Stomach (tissue), 8 donors: ENCODE measurements at regions not wholly inside any gene's neighbourhood (a gene's known extent, or its start where the extent isn't known, plus 50 kb on each side); places are given as distances from the start of the nearest gene placed in this dataset.

Experiments used
- DNase-seq, 2 donors: peaks; one replicate each; pipeline versions ENCODE4 v3.0.0 to v3.0.0-alpha.2; 2013 to 2019
- H3K27ac ChIP-seq, 5 donors: fragments of 200-600 bp in 4 of 5; sonication (generic) in 4 of 5; one replicate each; pipeline ENCODE4 v1.5.1; 2013 to 2019; ENCODE audit warnings: mild to moderate bottlenecking in 1 of 5, moderate library complexity in 1 of 5
- H3K27me3 ChIP-seq, 3 donors: fragments of 200-600 bp; sonication (generic); one replicate each; pipeline ENCODE4 v1.5.1; 2017 to 2019; ENCODE audit warnings: mixed run types in 1 of 3
- H3K36me3 ChIP-seq, 4 donors: fragments of 200-600 bp; sonication (generic); 1 replicate in 3 of 4; 2 replicates in 1 of 4; pipeline ENCODE4 v1.5.1; 2016 to 2019
- H3K4me1 ChIP-seq, 4 donors: fragments of 200-600 bp; sonication (generic); one replicate each; pipeline ENCODE4 v1.5.1; 2016 to 2019
- H3K4me3 ChIP-seq, 4 donors: fragments of 200-600 bp; sonication (generic) in 3 of 4; one replicate each; pipeline ENCODE4 v1.5.1; 2016 to 2019; ENCODE audit warnings: mild to moderate bottlenecking in 1 of 4
- H3K9me3 ChIP-seq, 4 donors: fragments of 200-600 bp; sonication (generic); one replicate each; pipeline ENCODE4 v1.5.1; 2016 to 2019
- EP300 ChIP-seq: sonication (generic); formaldehyde crosslinking; IDR thresholded peaks from one replicate; pipeline ENCODE4 v1.6.1; 2017; ENCODE audit warnings: antibody characterized with exemption
- POLR2A ChIP-seq, 4 donors: fragments of 450-650 bp; IDR thresholded peaks; one replicate each; pipeline ENCODE4 v1.6.1; 2016; ENCODE audit warnings: antibody characterized with exemption in 4 of 4, control low read depth in 2 of 4, mild to moderate bottlenecking in 1 of 4, moderate library complexity in 1 of 4
- POLR2AphosphoS5 ChIP-seq, 3 donors: sonication (generic); formaldehyde crosslinking; IDR thresholded peaks; one replicate each; pipeline ENCODE4 v1.6.1; 2016; ENCODE audit warnings: antibody characterized with exemption in 3 of 3
- WGBS, 5 donors: extraction: QIAGEN DNeasy Blood & Tissue Kit in 3 of 5; methylation state at CpG; one replicate each; pipeline versions ENCODE4 v1.1.5 to v1.1.7; 2013 to 2018; 5-methylcytosine and 5-hydroxymethylcytosine counted together
- intact Hi-C: fragments of 100-400 bp; cut with DNase I; formaldehyde crosslinking; loops from one replicate; pipeline ENCODE4 v1.15.1; 2023; ENCODE audit warnings: low total_unique reads
- TF ChIP-seq, protein P1 (sequence below), 7 experiments: fragments of 450-650 bp in 4 of 7; fragments of 200-600 bp in 3 of 7; sonication (generic) in 3 of 7; IDR thresholded peaks; one replicate each; pipeline ENCODE4 v1.5.1; 2016 to 2019; ENCODE audit warnings: antibody characterized with exemption in 7 of 7, control low read depth in 2 of 7, mild to moderate bottlenecking in 1 of 7
- donor health status: healthy with polysubstance abuse.
- donor health status: Bipolar disorder and iron deficiency.
- donor health status: healthy.

DNA sequence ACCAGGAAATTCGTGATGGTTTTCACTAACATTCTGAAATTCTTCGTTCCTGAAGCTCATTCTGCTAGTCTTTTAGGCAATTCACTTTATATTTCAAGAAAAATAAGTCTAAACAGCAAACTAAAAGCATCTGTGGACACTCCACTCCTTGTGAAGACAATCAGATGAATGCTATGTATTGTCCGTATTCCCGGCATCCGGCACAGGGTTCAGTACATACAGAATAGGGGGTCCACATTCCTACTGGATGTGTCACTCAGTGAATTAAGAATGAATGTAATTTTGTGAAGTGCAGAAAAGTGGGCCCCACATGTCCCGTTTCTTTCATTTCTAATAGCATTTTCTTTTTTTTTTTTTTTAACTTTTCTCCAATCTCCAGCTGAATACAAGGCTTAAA is 241.3 kb downstream of the GRIN2B start:
- Histone ChIP-seq H3K4me1 (peaks cover 0 to 4% (median 0%) of the 10 kb centered on the region in 4 donors), H3K27ac (no peak overlapping the region), H3K4me3 (no peak overlapping the region), H3K27me3 (no peaks in the 10 kb centered on the region), H3K36me3 (no peaks in the 10 kb centered on the region), H3K9me3 (no peaks in the 10 kb centered on the region)
- intact Hi-C loops: no loop called here
- 68 to 77% (median 71%) methylated on average over 6 of the region's 6 CpGs for WGBS, 5 donors
- TF ChIP-seq, protein P1, sequence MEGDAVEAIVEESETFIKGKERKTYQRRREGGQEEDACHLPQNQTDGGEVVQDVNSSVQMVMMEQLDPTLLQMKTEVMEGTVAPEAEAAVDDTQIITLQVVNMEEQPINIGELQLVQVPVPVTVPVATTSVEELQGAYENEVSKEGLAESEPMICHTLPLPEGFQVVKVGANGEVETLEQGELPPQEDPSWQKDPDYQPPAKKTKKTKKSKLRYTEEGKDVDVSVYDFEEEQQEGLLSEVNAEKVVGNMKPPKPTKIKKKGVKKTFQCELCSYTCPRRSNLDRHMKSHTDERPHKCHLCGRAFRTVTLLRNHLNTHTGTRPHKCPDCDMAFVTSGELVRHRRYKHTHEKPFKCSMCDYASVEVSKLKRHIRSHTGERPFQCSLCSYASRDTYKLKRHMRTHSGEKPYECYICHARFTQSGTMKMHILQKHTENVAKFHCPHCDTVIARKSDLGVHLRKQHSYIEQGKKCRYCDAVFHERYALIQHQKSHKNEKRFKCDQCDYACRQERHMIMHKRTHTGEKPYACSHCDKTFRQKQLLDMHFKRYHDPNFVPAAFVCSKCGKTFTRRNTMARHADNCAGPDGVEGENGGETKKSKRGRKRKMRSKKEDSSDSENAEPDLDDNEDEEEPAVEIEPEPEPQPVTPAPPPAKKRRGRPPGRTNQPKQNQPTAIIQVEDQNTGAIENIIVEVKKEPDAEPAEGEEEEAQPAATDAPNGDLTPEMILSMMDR (IDR thresholded peaks at IDR 0.05): no peak
- TF ChIP-seq EP300 (no peak), POLR2A (IDR thresholded peaks at IDR 0.05) (no peak), POLR2AphosphoS5 (IDR thresholded peaks at IDR 0.05) (no peak)
- no peak for DNase-seq

DNA sequence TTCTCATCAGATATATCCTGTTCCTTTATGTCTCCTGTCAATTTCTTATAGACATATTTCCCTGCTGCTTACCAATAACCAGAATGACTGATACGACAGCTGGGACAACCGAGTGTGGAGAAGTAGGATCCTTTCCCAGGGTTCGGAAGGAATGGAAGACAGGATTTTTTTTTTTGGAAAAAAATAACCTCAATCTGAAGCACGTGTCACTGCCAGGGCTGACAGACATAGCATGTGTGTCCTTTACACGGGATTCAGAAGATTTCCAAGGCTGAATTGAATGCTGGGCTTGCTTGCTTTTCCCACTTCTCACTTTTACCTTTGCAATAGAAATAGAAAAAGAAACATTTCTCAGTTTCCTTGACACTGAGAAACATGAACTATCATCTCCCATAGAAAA is 245.7 kb downstream of the GRIN2B start:
- intact Hi-C loops: loop anchor here (10.0 kb wide), 1 partner anchor 429 kb away; no protein-coding TSS in a partner anchor
- no peak for DNase-seq
- TF ChIP-seq POLR2A (IDR thresholded peaks at IDR 0.05) (no peak), EP300 (no peak), POLR2AphosphoS5 (IDR thresholded peaks at IDR 0.05) (no peak)
- TF ChIP-seq, protein P1 (IDR thresholded peaks at IDR 0.05): no peak
- H3K4me3 ChIP-seq: no peak overlapping the region
- WGBS, 5 donors: 86 to 93% (median 91%) methylated on average over 5 of the region's 5 CpGs
- peaks cover 0 to 4% (median 0%) of the 10 kb centered on the region in 4 donors for H3K4me1 ChIP-seq
- H3K27ac ChIP-seq: no peak overlapping the region
- no peaks in the 10 kb centered on the region for H3K36me3 ChIP-seq
- H3K27me3 ChIP-seq: no peaks in the 10 kb centered on the region
- no peaks in the 10 kb centered on the region for H3K9me3 ChIP-seq

DNA sequence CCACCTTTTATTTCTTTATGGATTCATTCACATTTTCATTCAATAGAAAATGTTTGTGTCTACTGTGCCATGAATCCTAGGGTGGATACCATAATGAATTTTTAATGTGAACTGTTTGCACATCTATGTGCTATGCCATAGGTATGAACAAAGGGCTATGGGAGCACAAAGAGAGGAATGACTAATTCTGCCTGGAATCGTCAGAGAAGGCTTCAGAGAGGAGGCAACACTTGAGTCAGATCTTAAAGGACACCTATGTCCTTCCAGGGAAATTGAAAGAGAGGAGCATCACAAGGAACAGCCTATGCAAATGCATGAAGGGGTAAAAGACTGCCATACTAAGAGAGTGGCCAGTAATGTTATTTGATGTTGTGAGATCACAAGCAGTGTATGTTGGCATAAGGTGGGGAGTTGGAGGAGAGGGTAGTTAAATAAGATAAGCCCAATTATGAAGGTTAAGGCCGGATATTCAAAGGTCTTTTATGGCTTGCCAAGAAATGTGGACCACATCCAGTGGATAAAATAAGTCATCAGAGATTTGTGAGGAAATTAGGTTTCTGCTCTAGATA is 246.7 kb downstream of the GRIN2B start:
- no peak overlapping the region for H3K4me3 ChIP-seq
- TF ChIP-seq POLR2A (IDR thresholded peaks at IDR 0.05): no peak
- no peak for TF ChIP-seq POLR2AphosphoS5 (IDR thresholded peaks at IDR 0.05)
- TF ChIP-seq, protein P1 (IDR thresholded peaks at IDR 0.05): no peak
- no peak for TF ChIP-seq EP300
- 20 to 40% (median 31%) methylated on average over 2 of the region's 2 CpGs for WGBS, 5 donors

DNA sequence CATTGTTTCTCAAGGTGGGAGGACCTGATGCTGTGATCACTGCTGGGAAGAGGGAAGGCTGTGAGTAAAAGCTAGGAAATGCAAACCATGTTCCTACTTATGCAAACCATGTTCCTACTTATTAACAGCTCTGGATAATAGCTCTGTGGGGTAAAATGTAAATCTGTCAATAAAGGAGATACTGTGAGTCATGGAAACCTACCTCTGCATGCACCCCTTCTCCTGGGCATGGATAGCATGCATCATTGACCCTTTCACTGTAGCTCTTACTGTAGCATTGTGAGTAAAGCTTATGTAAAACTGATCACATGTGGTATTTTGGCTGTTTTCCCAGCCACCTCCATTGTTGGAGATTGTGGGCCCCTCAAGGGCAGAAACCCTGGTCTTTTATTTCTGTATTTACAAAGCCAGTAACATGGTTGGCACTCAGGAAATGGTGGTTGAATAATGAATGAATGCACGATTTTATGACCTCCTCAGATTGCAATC is 253.7 kb downstream of the GRIN2B start:
- H3K27ac ChIP-seq: no peak overlapping the region
- 3 to 17% (median 5%) methylated on average over 1 of the region's 1 CpG for WGBS, 5 donors
- intact Hi-C loops: no loop called here
- TF ChIP-seq POLR2A (IDR thresholded peaks at IDR 0.05): no peak
- peak in 1 of 2 donors; percentile 30 for DNase-seq
- no peaks in the 10 kb centered on the region for H3K27me3 ChIP-seq
- H3K4me3 ChIP-seq: no peak overlapping the region
- no peaks in the 10 kb centered on the region for H3K36me3 ChIP-seq
- H3K9me3 ChIP-seq: no peaks in the 10 kb centered on the region
- H3K4me1 ChIP-seq: no peaks in the 10 kb centered on the region

More for the DNA sequence above, 246.7 kb downstream of the GRIN2B start:
- Histone ChIP-seq H3K27ac (no peak overlapping the region), H3K4me1 (peaks cover 0 to under 1% (median 0%) of the 10 kb centered on the region in 4 donors), H3K27me3 (no peaks in the 10 kb centered on the region), H3K36me3 (no peaks in the 10 kb centered on the region), H3K9me3 (no peaks in the 10 kb centered on the region)
- intact Hi-C loops: loop anchor here (10.0 kb wide), 1 partner anchor 430 kb away; no protein-coding TSS in a partner anchor
- DNase-seq: no peak

DNA sequence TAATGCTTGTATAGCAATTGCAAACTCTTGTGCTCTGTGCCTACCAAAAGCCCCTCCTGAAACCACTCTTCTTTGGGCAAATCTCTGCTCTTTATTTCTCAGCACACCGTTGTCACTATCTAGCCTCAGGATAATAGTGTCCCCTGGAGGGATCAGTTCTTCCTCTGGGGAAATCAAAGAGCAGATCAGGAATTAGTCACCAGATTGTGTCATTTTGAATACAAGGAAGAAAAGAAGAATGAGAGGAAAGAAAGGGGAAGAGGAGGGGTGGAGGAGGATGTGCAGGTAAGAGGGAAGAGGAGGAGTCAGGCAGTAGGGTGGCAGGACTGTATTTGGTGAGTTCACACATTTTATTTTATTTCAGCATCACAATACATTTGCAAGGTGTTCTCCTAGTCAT is 256.4 kb downstream of the GRIN2B start:
- no peak for TF ChIP-seq POLR2A (IDR thresholded peaks at IDR 0.05)
- TF ChIP-seq EP300: no peak
- TF ChIP-seq POLR2AphosphoS5 (IDR thresholded peaks at IDR 0.05): no peak
- TF ChIP-seq, protein P1 (IDR thresholded peaks at IDR 0.05): no peak
- Histone ChIP-seq H3K27me3 (no peaks in the 10 kb centered on the region), H3K36me3 (no peaks in the 10 kb centered on the region), H3K4me3 (no peak overlapping the region), H3K27ac (no peak overlapping the region), H3K4me1 (no peaks in the 10 kb centered on the region), H3K9me3 (no peaks in the 10 kb centered on the region)
- 67 to 74% (median 69%) methylated on average over 1 of the region's 1 CpG for WGBS, 5 donors
- intact Hi-C loops: no loop called here
- no peak for DNase-seq
